ENCODE measurements at regions not wholly inside any gene's neighbourhood (a gene's known extent, or its start where the extent isn't known, plus 50 kb on each side); places are given as distances from the start of the nearest gene placed in this dataset.

- intact Hi-C loops (cut with micrococcal nuclease) = no loop called here
- Mint-ChIP-seq H3K9me3 (ENCODE audit: unreplicated experiment) (no peaks in the 10 kb centered on the region), H3K4me3 (ENCODE audit: unreplicated experiment) (no peak overlapping the region), H3K27me3 (ENCODE audit: insufficient read depth, unreplicated experiment) (peaks cover 74% of the 10 kb centered on the region), H3K27ac (ENCODE audit: low read depth, unreplicated experiment) (no peak overlapping the region), H3K36me3 (ENCODE audit: insufficient read depth, unreplicated experiment) (no peaks in the 10 kb centered on the region), H3K4me1 (ENCODE audit: insufficient read depth, unreplicated experiment) (no peaks in the 10 kb centered on the region)
- POLR2A ChIA-PET = no interaction called here
- TF ChIP-seq, protein P1, sequence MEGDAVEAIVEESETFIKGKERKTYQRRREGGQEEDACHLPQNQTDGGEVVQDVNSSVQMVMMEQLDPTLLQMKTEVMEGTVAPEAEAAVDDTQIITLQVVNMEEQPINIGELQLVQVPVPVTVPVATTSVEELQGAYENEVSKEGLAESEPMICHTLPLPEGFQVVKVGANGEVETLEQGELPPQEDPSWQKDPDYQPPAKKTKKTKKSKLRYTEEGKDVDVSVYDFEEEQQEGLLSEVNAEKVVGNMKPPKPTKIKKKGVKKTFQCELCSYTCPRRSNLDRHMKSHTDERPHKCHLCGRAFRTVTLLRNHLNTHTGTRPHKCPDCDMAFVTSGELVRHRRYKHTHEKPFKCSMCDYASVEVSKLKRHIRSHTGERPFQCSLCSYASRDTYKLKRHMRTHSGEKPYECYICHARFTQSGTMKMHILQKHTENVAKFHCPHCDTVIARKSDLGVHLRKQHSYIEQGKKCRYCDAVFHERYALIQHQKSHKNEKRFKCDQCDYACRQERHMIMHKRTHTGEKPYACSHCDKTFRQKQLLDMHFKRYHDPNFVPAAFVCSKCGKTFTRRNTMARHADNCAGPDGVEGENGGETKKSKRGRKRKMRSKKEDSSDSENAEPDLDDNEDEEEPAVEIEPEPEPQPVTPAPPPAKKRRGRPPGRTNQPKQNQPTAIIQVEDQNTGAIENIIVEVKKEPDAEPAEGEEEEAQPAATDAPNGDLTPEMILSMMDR (IDR thresholded peaks at IDR 0.05; ENCODE audit: unreplicated experiment) = no peak
- DNase-seq (ENCODE audit: unreplicated experiment) = no peak
- BruUV-seq (replicated peaks) = no TSS peak
- CTCF ChIA-PET = interaction anchor here (0.6 kb wide), 1 partner anchor 831 kb away, joined by 3 read pairs; no protein-coding TSS in a partner anchor
Measured at GRCh38 chr9:90240541-90240940, 402.1 kb downstream of the DIRAS2 start.

DNA sequence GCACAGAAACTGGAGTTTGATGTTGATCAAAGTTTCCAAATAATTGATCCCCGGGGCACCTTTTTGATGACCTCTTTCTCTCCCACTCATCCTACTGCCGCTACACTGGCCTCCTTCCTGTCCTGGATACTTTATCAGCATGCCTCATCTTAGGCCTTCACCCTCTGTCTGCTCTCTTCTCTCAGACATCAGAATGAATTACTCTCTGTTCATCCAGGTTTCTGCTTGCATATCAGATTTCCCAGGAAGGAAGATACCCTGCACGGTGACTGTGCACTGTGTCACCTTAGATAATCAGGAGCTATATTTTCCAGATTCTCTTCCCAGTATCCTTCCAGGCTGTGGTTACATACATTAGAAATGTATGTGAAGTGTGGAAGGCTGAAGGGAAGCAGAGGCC lies 397.0 kb downstream of the DIRAS2 start:
- no peaks in the 10 kb centered on the region for H3K4me1 Mint-ChIP-seq (ENCODE audit: insufficient read depth, unreplicated experiment)
- intact Hi-C loops (cut with micrococcal nuclease) = no loop called here
- TF ChIP-seq, protein P1 (IDR thresholded peaks at IDR 0.05; ENCODE audit: unreplicated experiment) = no peak
- POLR2A ChIA-PET = no interaction called here
- no peak overlapping the region for H3K4me3 Mint-ChIP-seq (ENCODE audit: unreplicated experiment)
- H3K27ac Mint-ChIP-seq (ENCODE audit: low read depth, unreplicated experiment) = no peak overlapping the region
- no TSS peak for BruUV-seq (replicated peaks)
- peaks cover 53% of the 10 kb centered on the region for H3K27me3 Mint-ChIP-seq (ENCODE audit: insufficient read depth, unreplicated experiment)
- H3K36me3 Mint-ChIP-seq (ENCODE audit: insufficient read depth, unreplicated experiment) = no peaks in the 10 kb centered on the region
- no peaks in the 10 kb centered on the region for H3K9me3 Mint-ChIP-seq (ENCODE audit: unreplicated experiment)
- CTCF ChIA-PET = no interaction called here
- DNase-seq (ENCODE audit: unreplicated experiment) = no peak

GRCh38 chr9:90249094-90249493 lies 393.5 kb downstream of the DIRAS2 start:
- H3K27me3 Mint-ChIP-seq (ENCODE audit: insufficient read depth, unreplicated experiment) = peaks cover 39% of the 10 kb centered on the region
- no peaks in the 10 kb centered on the region for H3K4me1 Mint-ChIP-seq (ENCODE audit: insufficient read depth, unreplicated experiment)
- POLR2A ChIA-PET = interaction anchor here (0.6 kb wide), 1 partner anchor 10 kb away, joined by 3 read pairs; no protein-coding TSS in a partner anchor
- TF ChIP-seq, protein P1 (IDR thresholded peaks at IDR 0.05; ENCODE audit: unreplicated experiment) = no peak
- intact Hi-C loops (cut with micrococcal nuclease) = no loop called here
- H3K9me3 Mint-ChIP-seq (ENCODE audit: unreplicated experiment) = no peaks in the 10 kb centered on the region
- no peaks in the 10 kb centered on the region for H3K36me3 Mint-ChIP-seq (ENCODE audit: insufficient read depth, unreplicated experiment)
- no peak for DNase-seq (ENCODE audit: unreplicated experiment)
- BruUV-seq (replicated peaks) = no TSS peak
- CTCF ChIA-PET = interaction anchor here (2.0 kb wide), 1 partner anchor 11 kb away, joined by 5 read pairs; no protein-coding TSS in a partner anchor
- no peak overlapping the region for H3K27ac Mint-ChIP-seq (ENCODE audit: low read depth, unreplicated experiment)
- H3K4me3 Mint-ChIP-seq (ENCODE audit: unreplicated experiment) = no peak overlapping the region

- TF ChIP-seq, protein P1 (IDR thresholded peaks at IDR 0.05; ENCODE audit: unreplicated experiment) = no peak
- intact Hi-C loops (cut with micrococcal nuclease) = no loop called here
- no peak for DNase-seq (ENCODE audit: unreplicated experiment)
- H3K4me3 Mint-ChIP-seq (ENCODE audit: unreplicated experiment) = no peak overlapping the region
- H3K36me3 Mint-ChIP-seq (ENCODE audit: insufficient read depth, unreplicated experiment) = no peaks in the 10 kb centered on the region
- H3K9me3 Mint-ChIP-seq (ENCODE audit: unreplicated experiment) = no peaks in the 10 kb centered on the region
- ChIA-PET POLR2A (no interaction called here), CTCF (interaction anchor here (0.8 kb wide), 1 partner anchor 10 kb away, joined by 3 read pairs; no protein-coding TSS in a partner anchor)
- no peaks in the 10 kb centered on the region for H3K4me1 Mint-ChIP-seq (ENCODE audit: insufficient read depth, unreplicated experiment)
- BruUV-seq (replicated peaks) = no TSS peak
- no peak overlapping the region for H3K27ac Mint-ChIP-seq (ENCODE audit: low read depth, unreplicated experiment)
- peaks cover 39% of the 10 kb centered on the region for H3K27me3 Mint-ChIP-seq (ENCODE audit: insufficient read depth, unreplicated experiment)
Measured at GRCh38 chr9:90251316-90251715, 391.3 kb downstream of the DIRAS2 start.

Measured in MCF 10A (cell line).